B cell (primary cell): ENCODE measurements at regions not wholly inside any gene's neighbourhood (a gene's known extent, or its start where the extent isn't known, plus 50 kb on each side); places are given as distances from the start of the nearest gene placed in this dataset.

Source experiments
- ATAC-seq: fragments of 200-7000 bp; cut with Tn5 transposase; one replicate; pipeline ENCODE4 v1.10.0; 2021; ENCODE audit warnings: low read depth, mild to moderate bottlenecking, moderate number of reproducible peaks, moderate library complexity
- CTCF ChIA-PET: fragments of 350-600 bp; sonication (Branson Sonifier 250); formaldehyde crosslinking; loops from one replicate; lab custom pipeline; 2021; ENCODE audit warnings: antibody characterized with exemption, inconsistent platforms; lab: Charles Lee
- POLR2A ChIA-PET: fragments of 350-600 bp; sonication (Branson Sonifier 250); formaldehyde crosslinking; loops from one replicate; lab custom pipeline; 2021; ENCODE audit warnings: antibody characterized with exemption; lab: Charles Lee
- DNase-seq: peaks from one replicate; pipeline ENCODE4 v3.0.0; 2013
- H2AFZ ChIP-seq: 2 replicates; pipeline ENCODE4 v1.6.1; 2012; ENCODE audit warnings: mild to moderate bottlenecking, low read depth, low read length; ENCODE audit not compliant: insufficient read depth, poor library complexity, severe bottlenecking
- H3K27ac ChIP-seq, 2 donors: 1 replicate in 1 of 2; 2 replicates in 1 of 2; pipeline ENCODE4 v1.5.1; 2012 to 2013; ENCODE audit warnings: low read length in 2 of 2, mild to moderate bottlenecking in 2 of 2, moderate library complexity in 1 of 2
- H3K27me3 ChIP-seq, 4 experiments: fragments of 200-600 bp in 1 of 4; sonication (generic) in 1 of 4; replicated peaks in 1 of 4; 1 replicate in 2 of 4; 2 replicates in 2 of 4; pipeline versions ENCODE4 v1.6.1 to v1.7.0; 2013 to 2016; ENCODE audit warnings: low read length in 3 of 4, mild to moderate bottlenecking in 2 of 4, mixed read lengths in 1 of 4, moderate library complexity in 1 of 4; ENCODE audit not compliant: insufficient read depth in 4 of 4, control insufficient read depth in 3 of 4; ENCODE audit errors: control extremely low read depth in 1 of 4
- H3K36me3 ChIP-seq, 2 experiments: replicated peaks in 1 of 2; 1 replicate in 1 of 2; 2 replicates in 1 of 2; pipeline versions ENCODE4 v1.6.1 to v1.7.1; 2013; ENCODE audit warnings: low read length in 1 of 2; ENCODE audit not compliant: insufficient read depth in 2 of 2, control insufficient read depth in 1 of 2; ENCODE audit errors: control extremely low read depth in 1 of 2, extremely low read depth in 1 of 2
- H3K4me1 ChIP-seq, 2 donors: fragments of 200-600 bp in 1 of 2; sonication (generic) in 1 of 2; 1 replicate in 1 of 2; 2 replicates in 1 of 2; pipeline versions ENCODE4 v1.5.1 to v1.6.1; 2013 to 2017; ENCODE audit warnings: low read length in 2 of 2; ENCODE audit not compliant: control insufficient read depth in 2 of 2, insufficient read depth in 2 of 2
- H3K4me2 ChIP-seq: replicated peaks from 2 replicates; pipeline ENCODE3; 2012; ENCODE audit warnings: mild to moderate bottlenecking, low read depth, low read length; ENCODE audit not compliant: poor library complexity, severe bottlenecking
- H3K4me3 ChIP-seq, 5 experiments: fragments of 200-600 bp in 1 of 5; sonication (generic) in 1 of 5; 1 replicate in 3 of 5; 2 replicates in 2 of 5; pipeline versions ENCODE4 v1.5.1 to v1.7.0; 2011 to 2016; ENCODE audit warnings: low read length in 4 of 5, mild to moderate bottlenecking in 4 of 5, low read depth in 2 of 5, control low read depth in 1 of 5, moderate library complexity in 1 of 5; ENCODE audit not compliant: insufficient read depth in 1 of 5; ENCODE audit errors: control extremely low read depth in 1 of 5, extremely low read depth in 1 of 5
- H3K79me2 ChIP-seq: fragments of 200-600 bp; sonication (generic); one replicate; pipeline ENCODE4 v1.6.0; 2016; ENCODE audit warnings: low read length; ENCODE audit not compliant: control insufficient read depth, insufficient read depth
- H3K9ac ChIP-seq: fragments of 200-600 bp; sonication (generic); 2 replicates; pipeline ENCODE4 v1.6.1; 2017; ENCODE audit warnings: mild to moderate bottlenecking, low read length, moderate library complexity
- H3K9me3 ChIP-seq, 3 donors: one replicate each; pipeline versions ENCODE4 v1.6.1 to v1.7.1; 2013; ENCODE audit warnings: low read length in 2 of 3; ENCODE audit not compliant: control insufficient read depth in 2 of 3, insufficient read depth in 1 of 3; ENCODE audit errors: control extremely low read depth in 1 of 3
- H4K20me1 ChIP-seq: 2 replicates; pipeline ENCODE4 v1.6.0; 2012; ENCODE audit warnings: mild to moderate bottlenecking, low read length; ENCODE audit not compliant: insufficient read depth, control insufficient read depth, poor library complexity, severe bottlenecking
- H3K27ac Mint-ChIP-seq: one replicate; pipeline ENCODE4 v1.8.0; 2021; ENCODE audit warnings: mixed read lengths
- H3K27me3 Mint-ChIP-seq: one replicate; pipeline ENCODE4 v1.8.0; 2021; ENCODE audit warnings: mixed read lengths
- H3K4me1 Mint-ChIP-seq: one replicate; pipeline ENCODE4 v1.8.0; 2021; ENCODE audit warnings: mixed read lengths
- H3K4me3 Mint-ChIP-seq: one replicate; pipeline ENCODE4 v1.8.0; 2021; ENCODE audit warnings: mixed read lengths
- H3K9me3 Mint-ChIP-seq: one replicate; pipeline ENCODE4 v1.8.0; 2022; ENCODE audit warnings: mixed read lengths; ENCODE audit not compliant: insufficient read depth
- EZH2 ChIP-seq: IDR thresholded peaks from 2 replicates; pipeline ENCODE4 v1.6.1; 2012; ENCODE audit warnings: borderline replicate concordance, low read depth, mild to moderate bottlenecking, moderate library complexity, low read length; ENCODE audit not compliant: insufficient read depth, poor library complexity, severe bottlenecking
- WGBS: methylation state at CpG from one replicate; pipeline ENCODE4 v1.1.5; 2013; ENCODE audit warnings: missing lambda C conversion rate; ENCODE audit not compliant: insufficient coverage; 5-methylcytosine and 5-hydroxymethylcytosine counted together
- intact Hi-C: fragments of 100-400 bp; cut with micrococcal nuclease; formaldehyde crosslinking; loops from one replicate; pipeline ENCODE4 v1.10.0; 2022
- TF ChIP-seq, protein P1 (sequence below): fragments of 200-600 bp; IDR thresholded peaks from one replicate; pipeline ENCODE4 v1.8.0; 2022; ENCODE audit warnings: antibody characterized with exemption, mild to moderate bottlenecking

DNA sequence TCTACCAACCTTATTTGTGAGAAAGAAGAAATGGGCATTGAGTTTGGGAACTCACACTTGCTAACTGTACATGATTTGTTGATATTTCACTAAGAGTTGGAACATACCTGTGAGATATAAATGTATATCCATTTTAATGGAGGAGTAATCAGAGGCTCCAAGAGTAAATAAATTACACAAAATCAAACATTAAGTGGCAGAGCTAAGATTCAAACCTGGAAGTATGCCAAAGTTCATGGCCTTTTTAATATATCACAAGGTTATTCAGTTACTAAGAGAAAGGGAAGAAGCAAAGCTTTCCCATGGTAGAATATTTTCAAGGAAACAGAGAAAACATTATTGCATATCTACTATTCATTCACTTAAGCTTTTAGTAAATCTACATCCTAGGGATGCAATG lies 1641.1 kb downstream of the FAM181B start:
- no peaks in the 10 kb centered on the region for H3K4me1 Mint-ChIP-seq
- H3K27ac Mint-ChIP-seq: no peak overlapping the region
- Histone ChIP-seq H3K9ac (no peak overlapping the region), H4K20me1 (no peaks in the 10 kb centered on the region), H3K9me3 (no peaks in the 10 kb centered on the region), H2AFZ (no peak overlapping the region), H3K36me3 (no peaks in the 10 kb centered on the region), H3K79me2 (no peaks in the 10 kb centered on the region), H3K4me3 (no peak overlapping the region), H3K4me1 (no peaks in the 10 kb centered on the region), H3K4me2 (no peak overlapping the region), H3K27ac (no peak overlapping the region), H3K27me3 (no peaks in the 10 kb centered on the region)
- DNase-seq (no peak), ATAC-seq (no peak)
- CTCF ChIA-PET: no interaction called here
- H3K27me3 Mint-ChIP-seq: no peaks in the 10 kb centered on the region
- intact Hi-C loops: no loop called here
- TF ChIP-seq, protein P1, sequence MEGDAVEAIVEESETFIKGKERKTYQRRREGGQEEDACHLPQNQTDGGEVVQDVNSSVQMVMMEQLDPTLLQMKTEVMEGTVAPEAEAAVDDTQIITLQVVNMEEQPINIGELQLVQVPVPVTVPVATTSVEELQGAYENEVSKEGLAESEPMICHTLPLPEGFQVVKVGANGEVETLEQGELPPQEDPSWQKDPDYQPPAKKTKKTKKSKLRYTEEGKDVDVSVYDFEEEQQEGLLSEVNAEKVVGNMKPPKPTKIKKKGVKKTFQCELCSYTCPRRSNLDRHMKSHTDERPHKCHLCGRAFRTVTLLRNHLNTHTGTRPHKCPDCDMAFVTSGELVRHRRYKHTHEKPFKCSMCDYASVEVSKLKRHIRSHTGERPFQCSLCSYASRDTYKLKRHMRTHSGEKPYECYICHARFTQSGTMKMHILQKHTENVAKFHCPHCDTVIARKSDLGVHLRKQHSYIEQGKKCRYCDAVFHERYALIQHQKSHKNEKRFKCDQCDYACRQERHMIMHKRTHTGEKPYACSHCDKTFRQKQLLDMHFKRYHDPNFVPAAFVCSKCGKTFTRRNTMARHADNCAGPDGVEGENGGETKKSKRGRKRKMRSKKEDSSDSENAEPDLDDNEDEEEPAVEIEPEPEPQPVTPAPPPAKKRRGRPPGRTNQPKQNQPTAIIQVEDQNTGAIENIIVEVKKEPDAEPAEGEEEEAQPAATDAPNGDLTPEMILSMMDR: no peak
- no peak for TF ChIP-seq EZH2
- no peak overlapping the region for H3K4me3 Mint-ChIP-seq
- H3K9me3 Mint-ChIP-seq: peaks cover 6% of the 10 kb centered on the region
- POLR2A ChIA-PET: no interaction called here

DNA sequence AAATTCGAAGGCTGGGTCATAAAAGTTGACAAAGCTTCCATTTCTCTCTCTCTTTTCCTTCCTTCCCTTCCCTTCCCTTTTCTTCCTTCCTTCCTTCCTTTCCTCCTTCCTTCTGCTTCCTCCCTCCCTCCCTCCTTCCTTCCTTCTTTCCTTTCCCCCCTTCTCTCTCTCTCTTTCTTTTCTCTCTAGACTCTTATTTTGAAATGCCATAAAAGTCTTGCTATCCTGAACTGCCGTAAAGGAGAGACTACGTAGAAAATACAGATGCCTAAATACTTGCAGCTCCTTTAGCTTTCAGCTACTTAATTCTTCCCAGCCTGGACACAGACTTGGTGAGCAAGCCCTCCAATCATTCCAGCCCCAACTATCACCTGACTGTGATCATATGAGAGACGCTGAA lies 1644.4 kb downstream of the FAM181B start:
- H3K4me1 ChIP-seq: no peaks in the 10 kb centered on the region
- ChIA-PET POLR2A (no interaction called here), CTCF (no interaction called here)
- peaks cover 0 to 8% (median 0%) of the 10 kb centered on the region in 3 donors for H3K9me3 ChIP-seq
- Mint-ChIP-seq H3K27ac (no peak overlapping the region), H3K9me3 (peaks cover 3% of the 10 kb centered on the region), H3K4me1 (no peaks in the 10 kb centered on the region), H3K27me3 (no peaks in the 10 kb centered on the region), H3K4me3 (no peak overlapping the region)
- no peak for TF ChIP-seq EZH2
- TF ChIP-seq, protein P1: no peak
- no peak overlapping the region for H3K4me2 ChIP-seq
- intact Hi-C loops: no loop called here
- H2AFZ ChIP-seq: no peak overlapping the region
- H3K36me3 ChIP-seq: no peaks in the 10 kb centered on the region
- H3K4me3 ChIP-seq: no peak overlapping the region
- no peak overlapping the region for H3K27ac ChIP-seq
- WGBS: 82% methylated on average over 3 of the region's 4 CpGs
- H3K27me3 ChIP-seq: no peaks in the 10 kb centered on the region
- no peak overlapping the region for H3K9ac ChIP-seq
- H3K79me2 ChIP-seq: no peaks in the 10 kb centered on the region
- no peaks in the 10 kb centered on the region for H4K20me1 ChIP-seq
- ATAC-seq: no peak
- no peak for DNase-seq
